Esophagus mucosa (tissue), 1 donor: ENCODE measurements at regions not wholly inside any gene's neighbourhood (a gene's known extent, or its start where the extent isn't known, plus 50 kb on each side); places are given as distances from the start of the nearest gene placed in this dataset.
"Not testable (repeated sequence)": the region's sequence is repeated elsewhere in the genome, so short reads cannot be mapped to it uniquely, and the experiment has no call there.

Source experiments
- ATAC-seq: fragments of 200-7000 bp; cut with Tn5 transposase; one replicate; pipeline ENCODE4 v1.9.1; 2020
- donor health status: DM: yes; HTN: yes; CAD: no.

GRCh38 chr3:72039677-72040076 lies 254.7 kb upstream of the PROK2 start:
- no peak for ATAC-seq

- ATAC-seq = no peak
These were observed 252.0 kb upstream of the PROK2 start for GRCh38 chr3:72036899-72037298.

- ATAC-seq = no peak
These were observed 250.7 kb upstream of the PROK2 start for GRCh38 chr3:72035606-72036005.

GRCh38 chr3:72034986-72035385 lies 250.0 kb upstream of the PROK2 start:
- no peak for ATAC-seq

- ATAC-seq = no peak
These were observed 248.9 kb upstream of the PROK2 start for GRCh38 chr3:72033666-72034428.

- ATAC-seq = no peak
These were observed 247.6 kb upstream of the PROK2 start for GRCh38 chr3:72032441-72033135.

- peak; percentile 77 for ATAC-seq
These were observed 246.6 kb upstream of the PROK2 start for GRCh38 chr3:72031581-72031980.

GRCh38 chr3:72030296-72030695 lies 245.3 kb upstream of the PROK2 start:
- not testable (repeated sequence) for ATAC-seq

- ATAC-seq = not testable (repeated sequence)
These were observed 243.8 kb upstream of the PROK2 start for GRCh38 chr3:72028726-72029125.

GRCh38 chr3:72028307-72028706 lies 243.4 kb upstream of the PROK2 start:
- ATAC-seq = not testable (repeated sequence)

GRCh38 chr3:72027728-72028127 lies 242.8 kb upstream of the PROK2 start:
- ATAC-seq = not testable (repeated sequence)

- no peak for ATAC-seq
These were observed 237.1 kb upstream of the PROK2 start for GRCh38 chr3:72022027-72022426.

GRCh38 chr3:72021531-72021930 lies 236.6 kb upstream of the PROK2 start:
- no peak for ATAC-seq

GRCh38 chr3:72018343-72018984 lies 233.5 kb upstream of the PROK2 start:
- ATAC-seq = no peak

- ATAC-seq = no peak
These were observed 233.0 kb upstream of the PROK2 start for GRCh38 chr3:72017935-72018334.

GRCh38 chr3:72017311-72017710 lies 232.4 kb upstream of the PROK2 start:
- no peak for ATAC-seq

GRCh38 chr3:72015463-72015862 lies 230.5 kb upstream of the PROK2 start:
- ATAC-seq = no peak

GRCh38 chr3:72013084-72013483 lies 228.1 kb upstream of the PROK2 start:
- ATAC-seq = no peak

- ATAC-seq = no peak
These were observed 227.4 kb upstream of the PROK2 start for GRCh38 chr3:72012363-72012762.

GRCh38 chr3:72011485-72011884 lies 226.5 kb upstream of the PROK2 start:
- no peak for ATAC-seq

GRCh38 chr3:72009851-72010443 lies 225.0 kb upstream of the PROK2 start:
- ATAC-seq = no peak

GRCh38 chr3:72008226-72008996 lies 223.5 kb upstream of the PROK2 start:
- no peak for ATAC-seq
